ENCODE measurements at regions not wholly inside any gene's neighbourhood (a gene's known extent, or its start where the extent isn't known, plus 50 kb on each side); places are given as distances from the start of the nearest gene placed in this dataset.

DNA sequence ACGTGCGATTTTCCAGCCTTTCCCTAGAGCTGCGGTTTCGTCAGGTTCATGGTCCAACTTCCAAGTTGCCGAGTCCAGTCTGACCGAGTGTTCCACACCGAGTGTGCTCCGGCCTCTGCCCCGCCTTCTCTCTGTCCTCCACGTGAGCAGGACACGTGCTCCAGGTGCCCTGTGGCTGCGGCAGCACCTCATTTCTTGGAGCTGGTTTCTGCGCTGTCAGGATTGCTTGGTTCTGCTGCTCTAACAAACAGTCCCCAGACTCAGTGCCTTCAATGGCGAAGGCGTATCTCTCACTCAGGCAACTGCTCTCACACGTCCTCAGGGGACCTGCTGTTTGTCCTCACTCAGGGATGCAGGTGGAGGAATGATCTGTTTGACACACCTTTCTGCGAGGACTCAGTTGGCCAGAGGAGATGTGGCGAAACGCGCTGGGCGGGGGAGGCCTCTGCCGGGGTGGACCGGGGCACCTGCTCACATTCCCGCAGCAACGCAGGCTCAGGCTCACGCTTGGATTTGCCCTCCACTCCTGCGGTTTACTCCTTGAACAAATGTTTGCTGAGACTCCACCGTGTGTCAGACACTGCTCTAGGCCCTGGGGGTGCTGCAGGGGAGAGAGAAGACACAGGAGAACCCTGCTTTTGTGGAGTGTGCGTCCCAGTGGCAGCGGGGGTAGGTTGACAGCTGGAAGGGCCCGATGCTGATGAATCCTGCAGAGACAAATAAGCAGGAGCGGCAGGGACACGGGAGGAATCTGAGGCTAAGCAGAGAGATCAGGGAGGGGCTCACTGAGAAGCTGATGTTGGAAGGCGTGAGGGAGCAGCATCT lies 63.4 kb upstream of the FBRSL1 start:
- DNase-seq (ENCODE audit: low read depth, low spot score) = no peak
- no peak overlapping the region for H3K4me3 ChIP-seq (ENCODE audit: low read length)

DNA sequence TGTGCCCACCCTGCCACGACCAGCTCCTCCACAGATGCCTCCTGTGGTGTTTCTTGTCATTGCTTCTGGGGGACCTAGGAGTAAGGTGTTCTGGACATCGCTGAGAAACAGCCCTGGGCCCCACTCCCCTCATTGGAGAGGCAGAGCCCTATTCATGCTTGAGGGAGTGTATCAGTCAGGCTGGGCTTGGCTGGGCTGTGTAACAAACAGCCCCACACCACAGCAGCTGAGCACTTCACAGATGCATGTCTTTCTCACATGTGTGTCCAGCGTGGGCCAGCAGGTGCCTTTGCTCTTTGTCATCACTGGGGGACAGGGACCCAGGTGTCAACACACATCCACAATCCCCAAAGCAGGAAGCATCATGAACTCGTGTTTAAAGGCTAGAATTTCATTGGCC lies 65.1 kb upstream of the FBRSL1 start:
- DNase-seq (ENCODE audit: low read depth, low spot score) = no peak
- no peak overlapping the region for H3K4me3 ChIP-seq (ENCODE audit: low read length)

- no peak overlapping the region for H3K4me3 ChIP-seq (ENCODE audit: low read length)
- DNase-seq (ENCODE audit: low read depth, low spot score) = no peak
These were observed 65.9 kb upstream of the FBRSL1 start for GRCh38 chr12:132423820-132424645.

DNA sequence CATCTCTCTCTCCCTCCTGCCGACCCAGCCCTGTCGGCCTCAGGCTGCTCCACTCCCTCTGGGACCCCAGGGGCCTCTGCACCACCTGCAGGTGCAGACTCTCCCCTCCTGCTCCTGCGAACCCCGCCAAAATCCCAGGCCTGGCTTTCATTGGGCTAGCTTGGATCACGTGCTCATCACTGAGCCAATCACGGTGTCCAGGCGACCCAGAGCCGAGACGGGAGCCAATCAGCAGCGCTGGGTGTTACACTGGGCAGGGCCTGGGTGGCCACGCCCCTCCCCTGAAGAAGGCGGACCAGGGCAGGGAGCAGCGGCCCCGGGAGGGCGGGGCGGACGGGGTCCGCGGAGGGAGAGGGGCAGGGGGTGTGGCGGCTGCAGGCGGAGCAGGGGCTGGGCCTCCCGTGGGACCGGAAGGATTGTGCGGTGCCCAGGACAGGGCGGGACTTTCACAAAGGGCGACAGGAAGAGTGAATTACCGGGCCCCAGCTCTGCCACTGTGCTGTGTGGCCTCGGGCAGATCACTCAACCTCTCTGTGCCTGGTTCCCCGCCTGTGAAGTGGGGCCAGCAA lies 66.6 kb upstream of the FBRSL1 start:
- no peak overlapping the region for H3K4me3 ChIP-seq (ENCODE audit: low read length)
- DNase-seq (ENCODE audit: low read depth, low spot score) = peak; percentile 54

GRCh38 chr12:132422381-132423043 lies 67.4 kb upstream of the FBRSL1 start:
- no peak for DNase-seq (ENCODE audit: low read depth, low spot score)
- no peak overlapping the region for H3K4me3 ChIP-seq (ENCODE audit: low read length)

DNA sequence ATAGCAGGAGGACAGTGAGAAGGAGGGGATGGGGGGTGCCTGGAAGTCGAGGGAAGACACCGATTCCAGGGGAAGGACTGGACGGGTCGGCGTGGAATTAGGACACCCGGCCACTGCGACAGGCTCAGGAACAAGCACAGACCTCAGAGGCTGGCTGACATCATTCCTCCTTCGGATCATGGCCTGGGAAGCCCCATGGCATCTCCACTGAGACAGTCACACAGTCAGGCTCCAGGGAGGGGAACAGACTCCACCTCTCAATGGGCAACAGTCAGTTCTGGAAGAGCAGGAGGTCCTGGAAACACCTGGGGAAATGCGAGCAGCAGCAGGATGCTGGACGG lies 67.9 kb upstream of the FBRSL1 start:
- no peak overlapping the region for H3K4me3 ChIP-seq (ENCODE audit: low read length)
- no peak for DNase-seq (ENCODE audit: low read depth, low spot score)

DNA sequence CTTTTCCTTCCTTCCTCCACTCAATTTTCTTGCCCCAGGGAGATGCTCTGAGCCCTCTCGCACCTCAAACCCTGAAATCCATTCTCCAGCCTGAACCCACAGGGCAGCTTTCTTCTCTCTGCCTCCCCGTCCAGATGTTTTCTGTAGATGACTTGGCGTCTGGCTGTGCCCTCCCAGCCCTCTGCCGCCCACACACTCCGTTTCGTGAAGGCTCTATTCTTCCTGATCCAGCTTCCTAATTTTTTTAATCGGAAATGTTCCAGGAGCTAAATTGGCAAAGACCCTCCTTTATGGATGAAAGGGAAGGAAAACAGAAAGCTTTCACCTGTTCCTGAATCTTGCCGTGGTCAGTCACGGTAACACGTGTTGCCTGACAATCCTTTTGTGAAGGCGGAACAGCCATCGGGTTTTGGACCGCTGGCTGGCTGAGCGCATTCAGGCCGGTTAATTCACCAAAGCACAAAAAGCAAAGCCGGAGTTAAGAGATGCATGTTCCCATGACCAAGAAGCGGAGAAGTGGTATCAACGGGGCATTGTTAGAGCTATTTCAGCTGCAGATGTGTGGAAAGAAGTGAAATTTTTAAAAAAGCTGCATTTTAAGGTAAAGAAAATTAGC lies 70.2 kb upstream of the FBRSL1 start:
- no peak overlapping the region for H3K4me3 ChIP-seq (ENCODE audit: low read length)
- no peak for DNase-seq (ENCODE audit: low read depth, low spot score)

DNA sequence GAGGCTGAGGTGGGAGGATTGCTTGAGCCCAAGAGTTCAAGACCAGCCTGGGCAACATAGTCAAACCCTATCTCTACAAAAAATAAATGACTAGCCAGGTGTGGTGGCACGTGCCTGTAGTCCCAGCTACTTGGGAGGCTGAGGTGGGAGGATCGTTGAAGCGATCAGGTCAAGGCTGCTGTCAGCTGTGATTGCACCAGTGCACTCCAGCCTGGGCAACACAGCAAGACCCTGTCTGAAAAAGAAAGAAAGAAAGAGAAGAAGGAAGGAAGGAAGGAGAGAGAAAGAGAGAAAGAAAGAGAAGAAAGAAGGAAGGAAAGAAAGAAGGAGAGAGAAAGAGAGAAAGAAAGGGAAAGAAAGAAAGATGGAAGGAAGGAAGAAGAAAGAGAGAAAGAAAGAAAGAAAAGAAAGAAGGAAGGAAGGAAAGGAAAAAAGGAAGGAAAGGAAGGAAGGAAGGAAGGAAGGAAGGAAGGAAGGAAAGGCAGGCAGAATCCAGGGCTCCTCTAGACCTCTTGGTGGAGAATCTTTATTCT lies 71.5 kb upstream of the FBRSL1 start:
- DNase-seq (ENCODE audit: low read depth, low spot score) = no peak
- no peak overlapping the region for H3K4me3 ChIP-seq (ENCODE audit: low read length)

DNA sequence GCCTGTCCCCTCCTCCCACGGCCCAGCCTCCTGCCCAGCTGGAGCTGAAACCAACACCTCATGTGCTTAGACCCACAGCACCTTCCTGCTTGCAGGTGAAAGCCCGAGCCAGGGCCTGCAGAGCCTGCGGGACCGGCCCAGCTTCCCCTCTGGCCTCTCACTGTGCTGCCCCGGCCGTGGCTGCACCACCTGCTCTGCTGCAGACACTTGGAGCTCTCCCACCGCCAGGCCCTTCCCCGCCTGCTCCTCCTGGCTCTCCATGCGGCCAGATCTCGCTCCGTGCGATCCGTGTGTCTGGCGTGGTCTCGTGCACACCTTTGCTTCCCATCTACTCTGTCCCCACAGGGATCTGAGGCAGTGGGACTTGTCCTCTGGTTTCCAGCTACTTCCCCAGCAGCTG lies 72.2 kb upstream of the FBRSL1 start:
- DNase-seq (ENCODE audit: low read depth, low spot score) = no peak
- no peak overlapping the region for H3K4me3 ChIP-seq (ENCODE audit: low read length)

- DNase-seq (ENCODE audit: low read depth, low spot score) = no peak
- no peak overlapping the region for H3K4me3 ChIP-seq (ENCODE audit: low read length)
These were observed 73.1 kb upstream of the FBRSL1 start for GRCh38 chr12:132416827-132417226.

GRCh38 chr12:132416121-132416673 lies 73.8 kb upstream of the FBRSL1 start:
- no peak for DNase-seq (ENCODE audit: low read depth, low spot score)
- no peak overlapping the region for H3K4me3 ChIP-seq (ENCODE audit: low read length)

DNA sequence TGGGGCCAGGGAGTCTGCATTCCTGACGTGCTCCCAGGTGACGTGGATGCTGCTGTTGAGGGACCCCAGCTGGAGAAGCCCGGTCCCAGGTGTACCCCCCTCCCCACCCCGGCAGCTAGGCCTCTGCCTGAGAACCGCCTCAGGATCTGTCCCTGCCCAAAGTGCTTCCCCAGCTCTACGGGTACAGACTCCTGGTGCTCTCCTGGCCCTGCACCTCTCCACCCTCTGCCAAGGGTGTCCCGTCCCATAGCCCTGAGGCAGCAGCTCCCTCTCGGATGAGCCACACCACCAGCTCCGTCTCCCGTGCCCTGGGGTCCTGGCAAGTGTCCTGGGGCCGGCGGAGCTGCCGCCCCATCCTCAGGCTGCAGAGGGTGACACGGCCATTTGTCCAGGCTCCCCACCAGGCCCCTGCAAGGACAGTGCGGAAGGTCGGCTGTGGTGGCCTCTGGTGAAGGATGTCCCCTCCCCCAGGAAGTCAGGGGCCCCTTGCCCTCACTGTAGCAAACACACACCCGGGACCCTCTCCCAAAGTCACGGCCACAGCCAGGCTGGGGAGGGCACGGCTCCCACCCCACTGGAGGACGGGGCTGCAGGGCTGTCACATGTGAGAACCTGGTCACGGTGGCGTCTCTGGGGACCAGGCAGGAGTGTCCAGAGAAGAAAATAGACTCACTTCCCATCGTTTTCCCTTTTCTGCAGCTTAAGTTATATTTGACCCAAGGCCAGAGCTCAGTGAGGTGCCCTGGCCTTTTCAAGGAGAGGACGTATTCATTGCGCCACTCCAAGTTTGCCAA lies 74.4 kb upstream of the FBRSL1 start:
- DNase-seq (ENCODE audit: low read depth, low spot score) = no peak
- H3K4me3 ChIP-seq (ENCODE audit: low read length) = no peak overlapping the region

DNA sequence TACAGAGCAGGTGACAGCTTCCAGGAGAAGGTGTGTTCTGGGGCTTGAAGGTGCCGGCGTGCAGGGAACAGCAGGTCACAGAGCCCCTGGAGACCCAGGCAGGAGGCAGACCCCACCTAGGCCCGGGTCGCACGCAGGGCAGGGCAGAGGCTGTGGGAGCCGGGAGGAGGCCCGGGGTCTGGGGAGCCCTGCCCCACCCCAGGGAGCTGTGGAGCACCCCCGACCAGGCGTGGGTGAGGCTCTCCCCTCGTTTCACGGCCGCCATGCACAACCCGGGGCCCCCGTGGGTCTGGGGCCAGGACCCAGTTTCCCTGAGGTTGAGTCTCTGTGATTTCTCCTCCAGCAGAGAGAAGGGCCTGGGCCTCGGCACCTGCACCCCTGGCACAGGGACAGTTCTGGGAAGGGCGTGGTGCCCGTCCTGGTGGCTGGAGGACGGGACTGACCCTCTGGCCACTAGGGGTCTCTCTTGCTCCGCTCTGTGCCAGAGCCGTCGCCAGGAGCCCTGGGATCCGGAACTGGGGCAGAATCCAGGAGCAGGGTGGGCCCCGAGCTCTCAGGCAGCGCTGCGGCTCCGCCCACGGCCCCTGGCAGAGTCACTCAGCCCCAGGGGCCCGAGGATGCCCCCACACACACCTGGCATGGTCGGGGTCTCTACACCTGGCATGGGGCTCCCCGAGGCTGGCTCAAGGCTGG lies 75.2 kb upstream of the FBRSL1 start:
- H3K4me3 ChIP-seq (ENCODE audit: low read length) = no peak overlapping the region
- peak; percentile 54 for DNase-seq (ENCODE audit: low read depth, low spot score)

GRCh38 chr12:132413931-132414588 lies 75.9 kb upstream of the FBRSL1 start:
- no peak overlapping the region for H3K4me3 ChIP-seq (ENCODE audit: low read length)
- no peak for DNase-seq (ENCODE audit: low read depth, low spot score)

GRCh38 chr12:132411457-132411856 lies 78.5 kb upstream of the FBRSL1 start:
- no peak overlapping the region for H3K4me3 ChIP-seq (ENCODE audit: low read length)
- no peak for DNase-seq (ENCODE audit: low read depth, low spot score)

DNA sequence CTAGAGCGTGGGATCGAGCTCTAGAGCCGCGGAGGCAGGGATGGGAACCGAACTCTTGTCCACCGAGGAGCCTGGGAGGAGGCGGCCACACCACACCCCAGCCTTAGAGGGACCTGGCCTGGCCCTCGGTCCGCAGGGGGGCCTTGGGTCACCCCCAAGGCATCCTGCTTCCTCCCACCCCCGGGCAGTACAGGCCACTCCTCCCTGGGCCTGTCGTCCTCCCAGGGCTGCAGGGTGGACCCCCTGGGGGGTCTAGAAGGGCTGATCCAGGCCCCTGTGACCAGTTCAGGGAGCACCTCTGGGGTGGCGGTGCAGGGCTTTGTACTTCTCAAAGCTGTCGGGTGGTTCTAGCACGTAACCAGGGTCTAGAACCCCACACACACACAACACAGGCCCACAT lies 79.1 kb upstream of the FBRSL1 start:
- no peak for DNase-seq (ENCODE audit: low read depth, low spot score)
- H3K4me3 ChIP-seq (ENCODE audit: low read length) = no peak overlapping the region

DNA sequence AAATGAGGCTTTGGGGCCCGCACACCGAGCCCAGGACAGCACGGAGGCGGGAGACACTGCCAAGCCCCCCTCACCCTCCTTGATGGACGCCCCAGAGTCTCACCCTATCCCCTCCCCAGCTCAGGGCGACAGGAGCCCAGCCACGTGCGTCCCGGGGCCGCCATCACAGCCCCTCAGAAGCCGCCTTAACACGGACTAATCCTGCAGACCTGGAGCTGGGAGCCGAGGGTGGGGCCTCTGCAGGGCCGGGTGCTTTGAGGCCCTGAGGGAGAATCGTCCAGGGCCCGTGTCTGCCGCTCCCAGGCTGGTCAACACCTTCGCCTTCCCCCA lies 79.7 kb upstream of the FBRSL1 start:
- DNase-seq (ENCODE audit: low read depth, low spot score) = no peak
- no peak overlapping the region for H3K4me3 ChIP-seq (ENCODE audit: low read length)

Measured in Jurkat, Clone E6-1 (cell line).